HG03342 (cell line): ENCODE measurements at regions not wholly inside any gene's neighbourhood (a gene's known extent, or its start where the extent isn't known, plus 50 kb on each side); places are given as distances from the start of the nearest gene placed in this dataset.
A peak's percentile ranks its signal among the peaks of the same experiment; 100 is the strongest.
"Not testable (repeated sequence)": the region's sequence is repeated elsewhere in the genome, so short reads cannot be mapped to it uniquely, and the experiment has no call there.

Source experiments
- ATAC-seq: cut with Tn5 transposase; IDR thresholded peaks from one replicate; pipeline ENCODE4 v1.9.1; 2021; ENCODE audit warnings: mild to moderate bottlenecking, moderate library complexity; ENCODE audit not compliant: unreplicated experiment

DNA sequence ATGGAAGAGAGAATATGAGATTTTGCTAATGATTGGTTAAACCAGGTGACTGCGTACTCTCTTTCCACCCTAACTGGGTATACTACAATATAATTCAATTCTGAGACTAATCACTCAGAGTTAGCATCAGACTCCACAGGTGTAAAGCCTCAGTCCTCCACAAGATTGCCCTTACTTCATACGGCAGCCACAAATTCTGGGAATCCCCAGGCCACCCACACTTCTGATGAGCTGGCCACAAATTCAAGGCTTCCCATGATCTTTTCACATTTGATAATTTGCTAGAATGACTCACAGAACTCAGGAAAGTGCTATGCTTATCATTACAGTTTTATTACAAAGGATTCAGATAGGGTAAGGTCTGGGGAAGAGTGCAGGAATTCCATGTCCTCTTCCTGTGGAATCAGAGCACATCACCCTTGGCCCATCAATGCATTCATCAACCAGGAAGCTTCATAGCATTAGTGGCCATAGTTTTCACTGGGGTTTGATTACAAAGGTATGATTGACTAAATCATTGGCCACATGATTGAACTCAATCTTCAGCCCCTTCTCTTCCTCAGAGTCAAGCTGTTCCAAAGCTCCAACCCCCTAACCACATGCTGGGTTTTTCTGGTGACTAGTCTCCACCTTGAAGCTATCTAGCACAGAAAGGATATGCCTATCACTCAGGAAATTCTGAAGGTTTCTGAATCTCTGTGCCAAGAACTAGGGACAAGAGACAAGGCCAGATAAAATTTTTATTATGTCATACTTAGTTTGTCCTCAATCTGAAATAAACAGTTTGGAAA lies 131.7 kb downstream of the HHIPL2 start:
- no peak for ATAC-seq

DNA sequence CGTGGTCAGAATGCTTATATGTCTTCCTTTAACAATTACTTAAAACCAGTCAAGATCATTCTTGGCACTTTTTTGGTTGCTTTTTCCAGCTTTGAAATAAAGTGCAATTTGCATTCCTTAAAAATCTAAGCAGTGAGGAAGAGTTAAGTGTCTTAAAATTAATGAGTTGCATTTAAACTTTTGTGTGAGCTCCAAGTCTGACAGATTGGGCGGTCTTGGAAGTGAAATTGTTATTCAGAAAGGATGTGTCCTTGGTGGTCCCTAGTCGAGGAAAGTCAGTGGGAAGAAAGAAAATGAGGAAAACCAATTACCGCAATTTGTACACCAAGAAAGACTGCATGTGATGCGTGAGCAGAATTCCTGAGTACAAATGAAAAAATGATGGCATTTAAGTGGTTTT lies 132.5 kb downstream of the HHIPL2 start:
- ATAC-seq = no peak

DNA sequence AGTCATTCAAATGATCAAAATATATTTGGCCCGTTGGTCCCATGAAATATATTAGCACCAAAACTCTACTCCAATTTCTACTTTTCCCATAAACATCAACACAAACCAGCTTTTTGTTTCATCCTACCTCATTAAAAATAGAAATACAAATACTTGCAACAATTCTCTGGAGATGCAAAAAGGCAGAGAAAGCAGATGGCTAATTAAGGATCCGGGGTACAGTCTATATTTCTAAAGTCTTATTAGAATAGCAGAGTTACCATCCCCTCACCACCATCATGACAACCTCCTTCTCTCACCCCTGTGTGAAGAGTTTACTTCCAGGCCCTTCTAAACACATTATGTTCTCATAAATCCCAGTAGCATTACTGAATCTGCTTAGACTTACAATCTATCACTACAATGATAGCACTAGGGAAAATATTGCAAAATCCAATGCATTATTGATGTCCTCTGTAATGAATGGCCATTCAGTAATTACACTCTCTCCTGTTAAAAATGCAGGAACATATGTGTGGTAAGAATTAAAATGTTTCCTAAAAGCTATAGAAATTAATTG lies 133.8 kb downstream of the HHIPL2 start:
- ATAC-seq = no peak

DNA sequence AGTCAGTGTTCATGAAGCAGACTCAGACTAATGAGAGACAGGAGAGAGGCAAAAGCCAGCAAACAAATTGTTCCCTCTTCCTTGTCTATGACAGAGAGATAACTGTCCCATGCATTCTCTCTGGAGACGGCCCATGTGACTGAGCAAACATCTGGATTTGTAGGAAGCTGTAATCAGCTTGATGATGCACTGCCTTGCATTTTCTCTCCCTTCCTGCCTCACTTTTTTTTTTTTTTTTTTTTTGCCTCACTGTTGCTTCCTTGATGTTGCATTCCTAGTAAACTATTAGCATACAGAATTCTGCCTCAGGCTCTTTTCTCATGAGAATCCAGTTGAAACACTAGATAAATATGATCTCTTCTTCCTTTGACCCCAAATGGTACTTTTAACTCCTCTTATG lies 134.5 kb downstream of the HHIPL2 start:
- ATAC-seq = no peak

DNA sequence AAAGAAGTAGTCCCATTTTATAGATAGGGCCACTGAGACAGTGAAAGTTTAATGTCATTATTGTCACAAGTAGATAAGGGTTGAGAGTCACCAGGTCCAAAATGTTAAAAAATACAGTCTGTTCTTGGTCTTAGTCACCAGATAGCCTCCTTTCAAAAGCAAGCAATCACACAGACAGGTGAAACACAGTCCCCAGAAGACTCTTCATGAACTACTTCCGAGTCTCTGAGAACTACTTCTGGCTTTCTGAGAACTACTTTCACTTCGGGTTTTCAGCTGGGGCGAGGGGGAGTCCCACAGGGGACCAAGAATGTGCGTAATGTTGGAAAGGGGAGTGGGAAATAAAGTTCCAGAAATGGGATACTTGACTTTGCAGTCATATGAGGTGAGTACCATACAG lies 143.2 kb downstream of the HHIPL2 start:
- no peak for ATAC-seq

DNA sequence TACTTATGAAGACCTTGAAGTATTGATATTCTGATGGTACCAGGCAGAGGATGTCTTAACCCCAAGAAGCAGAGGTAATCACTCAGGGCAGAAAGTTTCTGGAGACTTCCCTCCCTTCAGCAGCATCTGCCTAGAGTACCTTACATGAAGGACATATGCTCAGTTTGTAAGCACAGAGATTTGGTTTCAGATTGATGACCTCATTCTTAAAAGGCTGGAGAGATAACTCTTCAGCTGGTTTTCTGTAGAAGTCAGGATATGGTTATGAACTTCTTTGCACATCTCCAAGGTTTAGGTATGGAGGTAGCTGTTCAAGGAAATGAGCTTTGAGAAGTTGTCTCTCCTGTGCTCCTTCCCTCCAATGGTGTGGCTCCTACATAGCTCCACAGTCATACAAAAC lies 148.7 kb downstream of the HHIPL2 start:
- no peak for ATAC-seq

DNA sequence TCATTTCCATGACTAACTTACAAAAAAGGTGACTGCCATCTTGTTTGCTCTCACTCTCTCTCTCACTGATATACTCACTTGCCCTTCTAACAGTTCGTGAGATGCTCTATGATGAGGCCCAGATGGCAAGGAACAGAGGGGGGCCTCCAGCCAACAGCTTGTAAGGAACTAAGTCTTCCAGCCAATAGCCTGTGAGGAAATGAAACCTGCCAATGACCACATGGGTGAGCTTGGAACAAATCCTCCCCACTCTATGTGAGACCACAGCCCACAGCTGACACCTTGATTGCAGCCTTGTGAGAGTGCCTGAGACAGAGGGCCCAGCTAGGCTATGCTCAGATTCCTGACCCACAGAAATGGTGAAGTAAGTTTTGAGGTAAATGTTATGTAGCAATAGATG lies 153.7 kb downstream of the HHIPL2 start:
- no peak for ATAC-seq

DNA sequence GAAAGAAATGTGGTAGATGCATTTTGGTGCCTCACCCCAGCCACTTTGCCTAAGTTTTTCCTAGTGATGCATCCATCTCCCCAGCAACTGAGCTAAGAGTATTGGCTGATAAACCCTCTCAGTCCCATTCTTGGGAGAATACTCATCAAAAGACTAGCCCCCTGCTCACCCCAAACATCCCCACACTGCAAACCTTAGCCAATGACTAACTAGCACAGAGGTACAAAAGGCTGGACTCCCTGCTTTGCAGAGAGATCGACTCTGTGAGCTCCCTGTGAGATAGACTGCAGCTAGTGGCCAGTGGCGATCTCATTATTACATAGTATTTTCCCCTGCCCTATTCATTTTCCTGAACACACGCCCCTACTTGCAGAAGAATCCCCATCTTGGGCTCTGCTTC lies 155.3 kb downstream of the HHIPL2 start:
- ATAC-seq = no peak

DNA sequence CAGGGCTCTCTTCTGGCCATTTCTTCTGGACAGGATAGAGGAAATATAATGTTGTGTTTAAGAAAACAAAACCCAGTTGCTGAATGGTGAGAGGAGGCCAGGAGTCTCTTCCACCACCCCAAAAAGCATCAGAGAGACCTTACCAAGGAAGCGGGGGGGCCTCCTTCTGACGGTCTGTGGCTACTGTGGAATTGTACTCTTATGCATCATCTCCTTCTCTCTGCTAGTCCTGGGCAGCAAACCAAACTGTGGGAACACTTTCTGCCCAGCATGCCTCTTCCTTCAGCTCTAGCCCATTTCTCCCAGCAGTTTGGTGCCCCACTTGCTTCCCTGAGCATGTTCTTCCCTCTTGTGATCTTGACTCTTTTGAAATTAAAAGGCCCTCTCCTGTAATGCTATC lies 157.7 kb downstream of the HHIPL2 start:
- ATAC-seq = no peak

DNA sequence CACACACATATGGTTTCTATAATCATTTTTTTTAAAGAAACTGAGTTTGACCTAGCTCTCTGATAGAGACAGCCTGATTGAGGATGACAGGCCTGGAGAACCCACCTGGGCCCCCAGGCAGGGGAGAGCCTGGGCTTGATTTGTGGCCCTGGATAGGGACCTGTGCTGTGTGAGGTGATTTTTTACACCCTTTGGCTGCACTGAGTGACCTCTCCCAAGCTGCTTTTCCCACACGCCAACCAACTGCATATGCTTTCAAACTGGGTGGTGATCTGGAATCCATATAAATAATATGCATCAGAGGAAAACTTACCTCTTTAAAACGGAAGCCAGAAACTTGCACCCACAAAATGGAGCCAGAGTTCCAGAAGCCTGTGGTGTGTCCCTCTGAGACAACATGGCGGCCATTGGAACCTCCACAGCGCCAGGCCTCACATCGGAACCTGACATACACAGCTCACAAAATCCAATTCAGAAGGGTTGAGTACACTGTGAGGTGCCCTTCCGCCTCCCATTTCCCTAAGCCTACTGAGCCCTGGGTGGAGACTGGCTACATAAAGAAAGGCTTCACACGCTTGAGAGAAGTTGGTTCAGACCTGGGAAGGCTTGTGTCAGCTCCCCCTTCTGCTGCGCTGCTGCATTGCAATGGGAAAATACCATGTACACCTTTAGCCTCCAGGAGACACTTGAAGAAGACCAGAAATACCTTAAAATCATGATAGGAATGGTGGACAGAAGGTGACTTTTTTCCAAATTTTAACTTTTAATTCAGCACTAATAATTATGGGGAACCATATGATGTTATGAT lies 160.7 kb downstream of the HHIPL2 start:
- ATAC-seq = no peak

DNA sequence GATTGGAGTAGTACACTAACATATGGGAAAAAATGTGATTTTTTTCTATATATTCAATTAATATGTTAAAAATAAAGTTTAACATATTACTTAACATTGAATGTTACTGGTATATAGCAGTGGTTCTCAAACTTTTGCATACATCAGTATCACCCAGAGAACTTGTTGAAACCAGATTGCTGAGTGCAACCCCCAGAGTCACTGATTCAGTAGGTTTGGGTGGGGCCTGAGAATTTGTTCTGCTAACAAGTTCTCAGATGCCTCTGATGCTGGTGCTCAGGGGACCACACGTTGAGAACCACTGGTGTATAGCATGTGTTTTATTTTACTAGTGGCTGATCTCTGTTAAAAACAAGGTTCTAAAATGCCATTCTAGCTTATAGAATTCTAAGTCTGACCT lies 161.9 kb downstream of the HHIPL2 start:
- no peak for ATAC-seq

DNA sequence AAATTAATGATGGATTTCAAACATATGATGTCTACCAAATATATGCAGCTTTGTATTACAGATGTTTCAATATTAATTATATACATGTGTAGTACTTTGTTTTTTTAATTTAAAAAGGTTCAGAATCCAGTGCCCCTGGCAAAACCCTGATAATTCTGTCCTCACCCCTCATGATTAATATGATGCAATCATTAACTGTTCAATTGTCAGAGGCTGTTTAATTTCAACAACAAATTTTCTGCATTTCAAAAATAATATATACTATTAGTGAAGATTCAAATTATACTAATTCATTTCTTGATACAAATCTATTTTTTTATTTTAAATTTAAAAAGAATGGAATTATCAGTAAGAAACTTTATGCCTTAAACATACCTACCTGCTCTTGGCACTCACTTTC lies 162.6 kb downstream of the HHIPL2 start:
- no peak for ATAC-seq

DNA sequence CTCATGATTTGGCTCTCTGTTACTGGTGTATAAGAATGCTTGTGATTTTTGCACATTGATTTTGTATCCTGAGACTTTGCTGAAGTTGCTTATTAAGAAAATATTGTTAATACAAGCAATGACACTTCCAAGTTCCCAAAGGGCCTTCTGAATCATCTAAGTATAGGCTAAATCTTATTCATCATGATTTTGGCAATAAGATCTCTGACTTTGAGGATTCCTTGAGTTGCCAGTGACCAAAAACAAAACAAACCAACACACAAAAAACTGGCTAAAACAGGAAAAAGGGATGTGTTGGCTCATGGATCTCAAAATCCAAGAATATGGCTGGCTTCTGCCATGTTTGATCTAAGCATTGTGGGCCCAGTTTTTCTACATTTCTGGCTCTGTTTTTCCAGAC lies 163.4 kb downstream of the HHIPL2 start:
- no peak for ATAC-seq

DNA sequence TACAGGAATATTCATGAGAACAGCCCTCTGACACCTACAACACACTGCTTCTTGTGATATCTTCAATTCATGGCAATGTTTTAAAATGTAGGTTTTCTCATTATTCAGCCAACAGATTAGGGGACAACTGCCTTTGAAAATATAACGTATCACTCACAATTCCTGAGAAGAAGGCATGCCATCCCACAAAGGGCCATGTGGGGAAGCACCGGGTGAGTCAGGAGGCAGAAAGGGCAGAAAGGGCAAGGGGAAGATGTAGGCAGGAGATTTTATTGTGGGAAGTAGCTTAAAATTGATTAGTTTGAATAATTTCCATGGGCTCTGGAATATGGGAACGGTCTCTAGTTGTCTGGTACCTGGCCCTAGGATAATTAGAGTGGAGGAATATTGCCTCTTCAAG lies 165.7 kb downstream of the HHIPL2 start:
- ATAC-seq = no peak

DNA sequence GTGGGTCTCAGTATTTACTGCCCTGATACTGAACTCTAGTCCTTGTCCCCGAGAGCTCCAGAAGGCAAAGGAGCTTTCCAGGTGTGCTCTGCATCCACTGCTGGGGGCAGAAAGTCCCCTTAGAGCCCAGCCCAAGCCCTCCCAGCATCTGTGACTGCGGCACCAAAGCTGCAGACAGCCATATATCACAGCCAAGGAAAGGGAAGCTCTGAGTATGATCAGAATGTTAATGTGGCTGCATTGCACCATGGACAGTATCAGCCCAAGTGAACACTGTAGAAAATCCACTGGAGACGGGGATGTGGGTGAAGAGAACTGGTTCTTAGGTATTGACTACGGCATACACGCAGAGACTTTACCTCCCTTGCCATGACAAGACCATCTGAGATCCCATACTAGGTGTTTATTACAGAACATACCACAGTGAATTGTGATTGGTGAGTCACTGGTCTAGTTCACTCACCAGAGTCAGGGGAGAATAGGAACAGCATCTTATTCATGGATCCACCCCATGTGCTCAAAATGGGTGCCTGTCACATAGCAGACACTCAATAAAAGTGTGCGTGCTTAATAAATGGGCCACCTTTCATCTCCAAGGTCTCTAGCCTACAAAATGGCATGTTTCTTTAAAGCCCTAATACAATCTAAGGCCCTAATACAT lies 170.3 kb downstream of the HHIPL2 start:
- ATAC-seq = no peak

DNA sequence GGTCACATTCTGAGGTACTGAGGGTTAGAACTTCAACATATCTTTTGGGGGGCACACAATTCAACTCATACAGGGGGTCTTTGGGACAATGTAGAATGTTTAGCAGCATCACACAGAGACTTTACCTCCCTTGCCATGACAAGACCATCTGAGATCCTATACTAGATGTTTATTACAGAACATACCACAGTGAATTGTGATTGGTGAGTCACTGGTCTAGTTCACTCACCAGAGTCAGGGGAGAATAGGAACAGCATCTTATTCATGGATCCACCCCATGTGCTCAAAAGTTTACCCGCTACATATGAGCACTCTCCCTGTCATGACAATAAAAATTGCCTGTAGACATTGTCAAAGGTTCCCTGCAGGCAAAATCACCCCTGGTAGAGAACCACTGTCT lies 171.1 kb downstream of the HHIPL2 start:
- not testable (repeated sequence) for ATAC-seq

DNA sequence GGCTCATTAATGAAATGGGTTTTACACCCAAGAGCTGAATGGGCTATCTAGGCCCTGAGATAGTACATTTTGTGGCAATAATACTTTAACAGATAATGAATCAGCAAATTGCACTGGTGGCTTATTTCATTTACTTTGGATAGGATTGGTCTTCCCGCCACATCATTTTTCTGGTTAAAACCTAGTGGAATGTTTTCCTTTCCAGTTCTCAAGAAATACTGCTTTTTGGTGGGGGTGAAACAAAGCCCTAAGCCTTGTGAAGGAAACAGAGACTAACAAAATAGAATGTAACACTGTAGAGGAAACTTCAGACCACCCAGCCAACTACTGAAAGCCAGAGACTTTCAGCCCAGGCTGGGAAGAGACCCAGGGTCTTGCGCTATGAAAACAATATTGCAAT lies 172.2 kb downstream of the HHIPL2 start:
- ATAC-seq = no peak

DNA sequence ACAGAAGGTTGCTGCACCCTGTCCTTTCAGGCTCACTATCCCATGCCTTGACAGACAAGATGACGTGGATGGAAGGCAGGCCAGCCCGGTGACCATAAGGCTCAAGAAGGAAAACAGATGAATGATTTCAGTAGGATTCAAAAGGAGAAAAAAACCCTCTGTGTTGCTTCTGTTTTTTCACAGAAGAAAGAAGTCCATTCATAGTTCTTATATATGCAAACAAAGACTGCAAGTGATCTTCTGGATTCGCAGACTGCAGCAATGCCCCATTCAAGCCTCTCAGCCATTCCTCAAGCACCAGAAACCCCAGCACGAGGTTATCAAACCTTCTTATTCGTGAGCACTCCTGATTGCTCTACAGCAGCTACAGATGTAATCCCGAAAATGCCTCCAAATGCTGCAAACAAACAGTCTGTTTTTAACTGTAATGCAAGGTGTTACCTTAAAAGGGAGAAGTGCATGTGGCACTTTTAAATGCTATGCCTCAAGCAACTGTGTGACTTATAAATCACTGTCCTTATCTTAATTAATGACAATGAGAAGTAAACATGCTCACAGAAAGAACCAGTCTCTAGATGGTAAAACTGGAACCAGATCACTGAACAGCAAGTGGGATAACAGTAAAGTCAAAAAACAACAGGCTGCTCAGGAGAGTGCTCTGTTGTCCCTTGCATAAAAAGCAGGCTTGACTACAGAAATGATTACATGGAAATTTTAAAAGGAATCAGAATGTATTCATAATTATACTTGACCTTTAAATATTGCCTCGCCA lies 173.9 kb downstream of the HHIPL2 start:
- ATAC-seq = no peak

DNA sequence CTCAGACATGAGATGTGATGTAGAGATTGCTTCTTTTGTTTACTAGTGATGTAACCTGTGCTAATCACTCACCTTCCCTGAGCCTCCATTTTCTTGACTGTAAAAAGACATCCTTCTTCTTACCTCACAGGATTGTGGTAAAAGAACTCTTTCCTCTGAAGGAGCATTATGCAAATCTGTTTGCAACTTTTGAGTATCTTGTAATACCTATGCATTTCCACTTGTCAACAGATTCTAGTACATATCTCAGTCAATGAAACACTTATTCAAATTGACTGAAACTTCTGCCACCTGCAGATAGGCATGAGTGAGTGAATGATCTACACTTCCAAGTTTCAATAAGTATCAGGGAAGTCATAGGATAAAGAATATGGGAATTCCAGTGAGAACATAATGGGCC lies 174.7 kb downstream of the HHIPL2 start:
- peak; percentile 66 for ATAC-seq

DNA sequence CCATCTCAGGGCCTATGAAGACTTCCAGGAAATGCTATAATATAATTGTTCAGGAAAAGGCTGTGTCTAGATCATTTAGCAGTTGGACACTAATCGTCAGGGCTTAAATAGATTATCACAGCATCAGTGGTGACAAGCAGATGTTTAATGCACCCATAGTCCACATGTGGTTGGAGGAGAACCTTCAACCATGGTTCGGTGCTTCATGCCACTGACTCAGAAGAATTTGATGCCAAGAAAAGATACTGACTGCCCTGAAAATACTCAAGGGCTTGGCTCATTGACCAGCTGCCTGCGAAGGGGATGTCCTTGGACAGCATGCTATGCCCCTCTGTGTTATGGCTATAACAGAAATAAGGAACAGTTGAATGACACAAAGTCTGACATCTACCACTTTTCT lies 175.7 kb downstream of the HHIPL2 start:
- ATAC-seq = no peak
